ENCODE measurements at regions not wholly inside any gene's neighbourhood (a gene's known extent, or its start where the extent isn't known, plus 50 kb on each side); places are given as distances from the start of the nearest gene placed in this dataset.

DNA sequence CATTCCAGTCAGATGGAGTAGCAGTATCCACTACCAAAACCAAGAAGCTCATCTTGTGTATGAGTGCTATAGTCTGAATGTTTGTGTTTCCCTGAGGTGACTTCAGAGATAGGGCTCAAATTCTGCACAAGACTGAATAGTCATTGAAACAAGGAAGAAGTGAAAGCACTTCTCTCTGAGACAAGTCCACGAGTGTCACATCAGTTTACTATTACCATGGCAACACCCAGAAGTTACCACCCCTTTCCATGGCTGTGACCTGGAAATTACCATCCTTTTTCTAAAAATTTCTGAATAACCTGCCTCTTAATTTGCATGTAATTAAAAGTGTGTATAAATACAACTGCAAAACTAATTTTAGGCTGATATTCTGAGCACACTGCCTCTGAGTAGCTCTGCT lies 682.1 kb upstream of the ADGRB3 start:
- TF ChIP-seq EGR1 (IDR thresholded peaks at IDR 0.05) (no peak), TAF1 (IDR thresholded peaks at IDR 0.05; ENCODE audit: low read depth) (no peak), MAX (IDR thresholded peaks at IDR 0.05) (no peak), CEBPB (IDR thresholded peaks at IDR 0.05) (no peak)
